T-helper 1 cell (primary cell): ENCODE measurements at regions not wholly inside any gene's neighbourhood (a gene's known extent, or its start where the extent isn't known, plus 50 kb on each side); places are given as distances from the start of the nearest gene placed in this dataset.
"Not testable (repeated sequence)": the region's sequence is repeated elsewhere in the genome, so short reads cannot be mapped to it uniquely, and the experiment has no call there.

ENCODE experiments used
- DNase-seq, 5 donors: peaks; one replicate each; pipeline ENCODE4 v3.0.0-alpha.2; 2012 to 2020

DNA sequence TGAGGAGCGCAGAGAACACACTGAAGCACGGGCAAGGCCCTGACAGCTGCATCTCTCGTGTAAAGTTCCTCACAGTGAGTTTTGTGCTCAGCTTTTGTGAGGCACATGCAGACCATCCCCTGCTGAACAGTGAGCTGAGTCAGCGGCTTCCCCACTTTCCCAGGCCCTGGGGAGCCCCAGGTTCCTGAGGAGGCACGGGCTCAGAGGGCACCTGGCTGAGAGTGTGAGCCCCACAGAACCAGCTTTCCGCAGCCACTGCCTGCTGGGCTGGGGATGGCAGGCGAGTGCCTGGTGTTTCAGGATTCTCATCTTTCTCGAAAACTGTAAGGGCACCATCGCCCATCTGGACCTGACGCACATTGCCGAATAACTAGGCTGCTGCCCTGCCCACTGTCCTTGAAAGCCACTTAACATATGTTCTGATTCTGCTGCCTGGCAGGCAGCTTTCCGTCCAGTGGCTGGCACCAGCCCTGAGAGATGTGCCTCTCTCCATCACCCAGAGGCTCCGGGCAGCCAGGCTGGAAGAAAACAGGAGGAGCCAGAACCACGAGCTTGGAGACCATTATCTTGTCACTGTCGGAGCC is 266.7 kb upstream of the FOXF1 start:
- DNase-seq, result no peak

DNA sequence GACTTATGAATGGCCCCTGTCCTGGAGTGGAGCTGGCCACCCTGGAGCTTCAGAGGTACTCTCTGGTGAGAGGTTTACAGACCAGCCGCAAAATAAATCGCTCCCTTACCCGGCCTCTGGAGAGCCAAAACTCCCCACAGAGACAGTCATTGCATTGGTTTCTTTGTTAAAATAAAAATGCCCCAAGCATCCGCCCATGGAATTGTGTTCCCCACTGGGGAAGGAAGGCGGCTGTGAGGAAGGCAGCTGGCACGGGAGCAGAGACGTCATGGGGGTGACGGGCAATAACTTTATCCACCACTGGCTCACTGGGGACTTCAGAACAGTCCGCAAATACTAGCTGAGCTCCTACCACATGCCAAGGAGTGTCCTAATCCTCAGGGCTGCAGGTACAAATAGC is 266.2 kb upstream of the FOXF1 start:
- no peak for DNase-seq

DNA sequence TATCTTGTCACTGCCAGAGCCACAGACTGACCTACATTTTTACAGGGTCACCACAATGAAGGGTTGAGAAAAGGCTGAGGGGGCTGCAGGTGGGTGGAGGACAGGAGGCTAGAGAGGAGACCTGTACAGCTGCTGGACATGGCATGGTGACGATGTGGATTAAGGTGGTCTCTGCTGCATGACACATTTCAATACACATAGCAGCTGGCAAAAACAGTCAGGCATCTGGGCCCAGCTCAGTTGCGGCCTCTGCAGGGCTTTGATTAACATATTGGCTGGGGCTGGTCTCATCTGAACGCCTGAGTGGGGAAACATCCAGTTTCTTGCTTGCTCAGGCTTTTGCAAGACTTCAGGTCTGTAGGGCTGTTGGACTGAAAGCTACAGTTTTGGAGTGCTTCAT is 265.4 kb upstream of the FOXF1 start:
- DNase-seq, result no peak

DNA sequence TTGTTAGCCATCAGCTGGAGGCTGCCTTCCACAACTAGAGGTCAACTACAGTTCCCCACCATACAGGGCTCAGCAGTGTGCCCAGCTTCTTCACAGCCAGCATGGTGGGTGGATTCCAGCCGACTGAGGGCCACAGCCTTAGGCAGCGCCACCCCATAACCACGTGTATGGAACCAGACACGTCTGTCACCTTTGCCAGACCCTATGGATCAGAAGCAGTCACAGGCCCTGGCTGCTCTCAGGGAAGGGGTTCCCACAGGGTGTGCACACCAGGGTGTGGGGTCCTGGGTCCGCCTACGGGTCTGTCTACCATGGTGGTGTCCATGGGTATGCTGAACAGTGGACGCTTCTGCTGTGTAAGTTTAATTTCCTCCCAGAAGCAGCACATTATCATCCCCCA is 265.0 kb upstream of the FOXF1 start:
- DNase-seq, result no peak

DNA sequence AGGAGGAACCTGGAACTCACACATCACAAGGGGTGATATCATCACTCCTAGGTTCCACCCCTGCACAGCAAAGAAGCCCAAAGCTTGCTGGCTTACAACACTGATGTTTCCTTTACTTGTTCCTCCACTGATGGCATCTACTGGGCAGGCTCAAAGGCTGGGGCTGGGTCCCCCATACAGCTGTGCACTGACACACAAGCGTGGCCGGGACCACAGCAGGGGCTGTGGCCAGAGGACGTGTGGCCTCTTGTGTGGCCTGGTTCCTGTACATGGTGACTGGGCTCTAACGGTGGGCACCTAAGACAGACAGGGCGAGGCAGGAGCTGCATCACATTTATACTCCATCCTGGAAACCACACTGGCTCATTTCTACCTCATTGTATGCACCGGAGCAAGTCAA is 264.4 kb upstream of the FOXF1 start:
- no peak for DNase-seq

DNA sequence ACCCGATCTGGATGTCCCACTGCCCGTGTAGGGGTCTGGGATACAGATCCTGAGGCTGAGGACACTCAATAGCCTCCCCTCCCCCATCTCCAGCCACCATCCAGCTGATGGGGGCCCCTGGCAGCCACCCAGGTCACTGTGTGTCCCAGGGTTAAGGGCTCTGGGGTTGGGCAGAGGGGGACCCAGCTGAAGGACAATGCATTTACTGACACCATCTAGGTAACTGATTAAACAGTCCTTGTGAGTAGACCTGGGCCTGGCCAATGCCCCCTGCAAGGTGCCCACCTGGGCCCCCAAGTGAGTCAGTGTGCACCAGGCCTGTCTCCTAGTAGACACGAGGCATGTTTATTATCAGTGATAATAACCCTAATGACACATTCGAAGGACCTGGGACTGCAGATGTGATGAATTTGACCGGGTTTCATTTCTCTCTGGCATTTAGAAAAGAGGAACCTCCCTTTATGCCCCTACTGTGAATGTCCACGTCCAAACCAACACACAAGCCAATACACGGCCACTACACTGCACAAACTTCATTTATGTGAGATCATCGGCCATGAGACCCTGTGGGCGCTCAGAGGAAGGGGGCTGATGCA is 261.9 kb upstream of the FOXF1 start:
- DNase-seq, result no peak

- DNase-seq, result no peak
Measured at GRCh38 chr16:86249631-86250030, 260.7 kb upstream of the FOXF1 start.

DNA sequence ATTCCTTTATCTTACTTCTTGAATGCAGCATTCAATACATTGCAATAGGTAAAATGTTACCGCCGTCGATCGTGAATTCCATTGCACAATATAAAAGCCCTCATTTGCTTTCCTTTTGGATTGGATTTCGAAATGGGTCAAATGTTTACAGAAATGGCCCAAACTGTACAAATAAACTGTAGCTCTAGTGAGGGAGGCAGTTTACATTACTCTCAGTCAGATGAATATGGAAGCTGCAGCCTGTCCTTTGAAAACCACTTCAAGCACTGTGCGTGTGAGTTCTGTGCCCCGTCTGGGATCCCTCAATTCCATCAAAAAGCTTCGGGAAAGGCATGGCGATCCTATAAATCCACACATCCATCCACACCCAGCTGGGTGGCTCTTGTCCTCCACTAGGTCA is 258.6 kb upstream of the FOXF1 start:
- DNase-seq, result no peak

- DNase-seq, result no peak
Measured at GRCh38 chr16:86252596-86252995, 257.7 kb upstream of the FOXF1 start.

- DNase-seq, result no peak
Measured at GRCh38 chr16:86255966-86256365, 254.4 kb upstream of the FOXF1 start.

- DNase-seq, result no peak
Measured at GRCh38 chr16:86256995-86257394, 253.3 kb upstream of the FOXF1 start.

DNA sequence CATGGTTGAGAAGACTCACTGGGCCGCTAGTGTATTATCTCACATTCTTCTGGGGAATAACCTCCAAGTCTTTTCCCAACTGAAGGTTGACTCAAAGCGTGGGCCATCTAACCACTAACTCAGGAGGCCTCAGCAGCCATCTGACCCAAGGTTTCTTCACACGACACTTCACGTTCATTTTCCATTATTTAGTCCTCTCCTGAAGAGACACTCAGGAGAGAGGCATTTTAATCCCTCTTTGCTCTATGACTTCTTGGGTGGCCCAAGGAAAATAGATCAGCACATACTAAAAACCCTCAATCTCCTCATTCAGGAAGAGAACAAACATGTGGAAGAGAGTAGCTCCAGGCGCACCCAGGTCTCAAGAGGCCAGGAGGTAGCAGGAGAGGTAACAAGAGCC is 252.8 kb upstream of the FOXF1 start:
- DNase-seq, result no peak

- DNase-seq, result no peak
Measured at GRCh38 chr16:86258713-86259112, 251.6 kb upstream of the FOXF1 start.

DNA sequence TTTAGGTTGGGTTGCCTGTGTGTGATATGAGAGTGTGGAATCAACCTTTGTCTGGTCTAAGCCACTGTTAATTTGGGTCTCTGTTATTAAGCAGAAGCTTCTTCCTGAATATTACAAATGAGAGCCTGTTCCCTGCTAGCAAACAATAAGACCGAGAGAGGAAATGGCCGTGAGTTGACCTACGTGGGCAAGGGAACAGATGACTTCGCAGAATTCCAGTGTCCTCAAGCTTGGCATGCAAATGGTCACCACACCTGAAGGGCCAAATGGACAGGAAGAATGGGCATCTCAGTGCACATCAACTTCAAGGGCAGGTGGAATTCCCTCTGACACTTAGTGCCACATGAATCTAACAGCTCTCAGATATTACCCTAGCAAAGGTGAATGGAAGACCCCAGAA is 250.8 kb upstream of the FOXF1 start:
- no peak for DNase-seq

GRCh38 chr16:86261379-86261778 is 248.9 kb upstream of the FOXF1 start:
- DNase-seq, result no peak

DNA sequence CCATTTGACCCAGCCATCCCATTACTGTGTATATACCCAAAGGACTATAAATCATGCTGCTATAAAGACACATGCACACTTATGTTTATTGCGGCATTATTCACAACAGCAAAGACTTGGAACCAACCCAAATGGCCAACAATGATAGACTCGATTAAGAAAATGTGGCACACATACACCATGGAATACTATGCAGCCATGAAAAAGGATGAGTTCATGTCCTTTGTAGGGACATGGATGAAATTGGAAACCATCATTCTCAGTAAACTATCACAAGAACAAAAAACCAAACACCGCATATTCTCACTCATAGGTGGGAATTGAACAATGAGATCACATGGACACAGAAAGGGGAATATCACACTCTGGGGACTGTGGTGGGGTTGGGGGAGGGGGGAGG is 242.7 kb upstream of the FOXF1 start:
- DNase-seq, result not testable (repeated sequence)

- no peak for DNase-seq
Measured at GRCh38 chr16:86270696-86271095, 239.6 kb upstream of the FOXF1 start.

- no peak for DNase-seq
Measured at GRCh38 chr16:86272744-86273143, 237.6 kb upstream of the FOXF1 start.

DNA sequence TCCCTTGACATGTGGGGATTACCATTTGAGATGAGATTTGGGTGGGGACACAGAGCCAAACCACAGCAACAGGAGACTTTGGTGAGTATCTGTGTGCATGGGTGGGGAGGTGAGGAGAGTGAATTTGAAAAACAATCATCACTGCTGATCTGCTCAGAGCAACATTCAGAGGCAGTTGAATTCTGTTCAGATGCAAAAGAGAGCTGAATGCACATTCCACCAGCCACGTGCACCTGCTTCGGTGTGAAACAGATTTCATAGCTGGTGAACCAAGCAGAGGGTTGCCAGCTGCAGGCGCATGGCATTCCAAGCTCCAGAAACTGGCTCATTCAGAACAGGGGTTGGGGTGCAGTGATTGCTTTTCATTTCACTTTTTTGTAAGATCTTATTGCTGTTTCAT is 233.1 kb upstream of the FOXF1 start:
- DNase-seq, result no peak

DNA sequence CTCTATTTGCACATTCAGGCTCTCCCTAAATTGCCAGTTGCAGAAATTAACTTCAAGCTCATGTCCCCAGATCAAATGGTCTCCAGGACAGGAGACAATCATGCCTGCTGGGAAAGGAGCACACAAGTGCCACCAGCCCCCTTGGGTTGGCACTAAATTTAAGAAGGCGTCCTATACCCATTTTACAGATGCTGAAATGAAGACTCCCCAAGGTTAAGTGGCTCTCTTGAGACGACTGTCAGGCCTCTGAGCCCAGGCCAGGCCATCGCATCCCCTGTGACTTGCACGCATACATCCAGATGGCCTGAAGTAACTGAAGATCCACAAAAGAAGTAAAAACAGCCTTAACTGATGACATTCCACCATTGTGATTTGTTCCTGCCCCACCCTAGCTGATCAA is 232.5 kb upstream of the FOXF1 start:
- not testable (repeated sequence) for DNase-seq

DNA sequence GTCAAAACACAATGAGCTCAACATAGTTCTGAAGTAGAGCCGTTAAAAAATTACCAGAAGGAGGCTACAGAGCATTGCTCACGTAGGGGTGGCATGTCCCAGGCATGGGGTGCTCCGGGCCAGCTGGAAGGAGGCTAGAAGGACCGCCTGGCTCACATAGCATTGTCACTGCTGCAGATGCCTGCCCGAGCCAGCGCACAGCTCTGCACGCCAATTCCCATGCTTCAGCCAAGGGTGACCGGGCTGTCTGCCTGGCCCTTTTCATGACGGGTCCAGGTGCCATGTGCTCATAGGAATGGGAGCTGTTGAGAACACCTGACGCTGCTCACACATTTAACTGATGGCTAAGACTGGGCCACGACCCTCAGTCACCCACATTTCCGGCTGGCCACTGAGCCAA is 228.9 kb upstream of the FOXF1 start:
- DNase-seq, result no peak

DNA sequence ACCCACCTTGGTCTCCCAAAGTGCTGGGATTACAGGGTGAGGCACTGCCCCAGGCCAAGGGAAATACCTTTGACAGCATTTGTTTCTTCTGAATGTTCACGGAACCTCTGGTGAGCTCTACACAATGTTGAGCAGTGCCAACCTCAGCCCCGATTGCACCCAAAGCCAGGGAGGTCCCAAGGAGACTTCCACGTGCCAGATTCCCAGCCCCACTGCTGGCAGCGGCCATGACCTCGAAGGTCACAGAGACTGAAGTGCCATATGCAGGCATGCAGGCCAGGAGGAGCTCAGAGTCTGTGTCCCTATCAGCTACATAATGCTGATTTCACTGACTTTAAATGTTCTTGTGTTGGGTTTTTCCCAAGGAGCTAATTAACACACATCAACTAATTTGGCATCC is 226.4 kb upstream of the FOXF1 start:
- DNase-seq, result no peak

DNA sequence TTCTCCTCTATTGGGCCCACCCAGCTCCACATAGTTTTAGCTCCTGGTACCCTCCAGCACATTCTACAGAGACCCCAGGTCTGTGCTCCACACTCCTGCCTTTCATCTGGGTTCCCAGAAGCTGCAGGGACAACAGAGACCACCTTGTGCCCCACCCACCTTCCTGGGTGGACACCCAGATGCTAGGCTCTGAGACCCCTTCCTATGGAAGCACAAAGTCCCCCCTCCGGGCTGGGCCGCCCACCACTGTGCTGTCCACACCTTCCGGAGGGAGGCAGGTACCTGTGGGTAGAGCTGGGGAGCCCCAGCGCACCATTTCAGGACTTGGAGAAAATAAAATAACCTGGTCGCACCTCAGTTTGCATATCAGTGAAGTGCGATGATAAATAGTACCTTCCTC is 224.9 kb upstream of the FOXF1 start:
- DNase-seq, result no peak

- no peak for DNase-seq
Measured at GRCh38 chr16:86285938-86286921, 224.1 kb upstream of the FOXF1 start.
